Kidney epithelial cell (primary cell): ENCODE measurements at regions not wholly inside any gene's neighbourhood (a gene's known extent, or its start where the extent isn't known, plus 50 kb on each side); places are given as distances from the start of the nearest gene placed in this dataset.

ENCODE experiments used
- DNase-seq: peaks from one replicate; pipeline ENCODE4 v3.0.0-alpha.2; 2010; ENCODE audit warnings: low read depth
- H3K27me3 ChIP-seq: 2 replicates; pipeline ENCODE4 v1.6.0; 2011; ENCODE audit warnings: low read length; ENCODE audit not compliant: control insufficient read depth, insufficient read depth
- H3K36me3 ChIP-seq: 2 replicates; pipeline ENCODE4 v1.5.1; 2011; ENCODE audit warnings: low read length; ENCODE audit not compliant: control insufficient read depth, insufficient read depth
- H3K4me3 ChIP-seq: 2 replicates; pipeline ENCODE4 v1.5.1; 2011; ENCODE audit warnings: low read depth, mild to moderate bottlenecking, control low read depth, low read length
- CTCF ChIP-seq: IDR thresholded peaks from 2 replicates; pipeline ENCODE4 v1.5.1; 2011; ENCODE audit warnings: mild to moderate bottlenecking, moderate library complexity, low read length, control low read depth, inconsistent platforms; ENCODE audit not compliant: insufficient read depth, poor library complexity, severe bottlenecking

DNA sequence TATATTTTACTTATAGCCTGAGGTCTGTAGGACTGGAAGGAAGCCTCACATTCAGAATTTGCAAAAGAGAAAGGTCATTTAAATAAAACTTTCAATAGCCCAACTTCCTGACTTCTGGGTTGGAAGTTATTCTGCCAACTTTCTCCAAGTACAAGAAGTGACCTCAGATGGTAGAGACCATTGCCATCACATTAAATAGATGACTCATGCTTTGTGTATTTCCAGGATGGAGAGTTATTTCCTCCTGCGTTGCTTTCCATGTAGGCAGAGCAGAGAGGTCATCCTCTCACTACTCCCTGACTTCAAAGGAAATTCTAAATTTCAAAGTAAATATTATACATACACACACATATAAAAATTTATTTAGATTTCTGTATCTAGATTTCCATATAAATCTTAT, 73.0 kb upstream of the NR3C2 start:
- DNase-seq, result peak; percentile 41
- TF ChIP-seq CTCF, result no peak
- Histone ChIP-seq H3K27me3 (no peaks in the 10 kb centered on the region), H3K4me3 (no peak overlapping the region), H3K36me3 (no peaks in the 10 kb centered on the region)

DNA sequence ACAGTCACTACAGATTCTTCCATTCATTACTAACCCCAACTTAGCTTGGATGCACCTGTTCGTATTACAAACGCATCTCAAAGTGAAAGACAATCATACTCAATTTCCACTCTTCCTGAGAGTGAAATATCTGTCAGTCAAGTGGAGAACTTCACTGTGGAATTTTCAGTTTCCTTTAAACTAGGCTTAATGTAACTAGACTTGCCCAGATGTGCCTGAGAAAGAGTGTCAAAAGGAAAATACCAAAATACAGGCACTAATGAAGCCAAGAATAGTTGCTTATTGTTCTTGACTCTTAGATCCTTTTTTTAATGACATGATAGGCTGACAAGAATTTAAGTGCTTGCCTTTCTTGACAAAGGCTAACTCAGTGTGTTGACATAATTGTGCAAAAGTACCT, 72.4 kb upstream of the NR3C2 start:
- TF ChIP-seq CTCF, result no peak
- no peak for DNase-seq
- no peak overlapping the region for H3K4me3 ChIP-seq

DNA sequence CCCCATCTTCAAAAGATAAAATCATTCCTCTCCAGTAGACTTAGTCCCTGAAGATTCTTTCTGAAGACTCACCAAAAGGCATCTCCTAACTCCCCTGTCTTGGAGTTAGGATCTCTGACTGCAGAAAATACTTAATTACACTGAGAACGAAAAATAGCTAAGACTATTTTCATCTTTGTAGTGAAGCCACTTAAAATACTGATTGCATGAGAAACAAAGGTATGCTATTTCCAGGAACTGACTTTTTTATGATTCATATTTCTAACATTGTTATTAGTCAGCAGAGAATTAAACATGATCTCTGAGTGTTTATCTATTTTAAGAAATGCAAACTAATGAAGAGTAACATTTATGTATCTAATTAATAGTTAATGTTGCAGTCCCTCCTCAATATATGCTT, 71.8 kb upstream of the NR3C2 start:
- H3K36me3 ChIP-seq, result no peaks in the 10 kb centered on the region

More for the DNA sequence above, 72.4 kb upstream of the NR3C2 start:
- no peaks in the 10 kb centered on the region for H3K27me3 ChIP-seq
- H3K36me3 ChIP-seq, result no peaks in the 10 kb centered on the region

GRCh38 chr4:148510211-148510610, 68.0 kb upstream of the NR3C2 start:
- Histone ChIP-seq H3K36me3 (no peaks in the 10 kb centered on the region), H3K4me3 (no peak overlapping the region), H3K27me3 (no peaks in the 10 kb centered on the region)
- DNase-seq, result no peak
- no peak for TF ChIP-seq CTCF

More for the DNA sequence above, 71.8 kb upstream of the NR3C2 start:
- no peak overlapping the region for H3K4me3 ChIP-seq
- DNase-seq, result no peak
- no peak for TF ChIP-seq CTCF
- no peaks in the 10 kb centered on the region for H3K27me3 ChIP-seq

GRCh38 chr4:148503681-148504080, 61.5 kb upstream of the NR3C2 start:
- no peak for TF ChIP-seq CTCF
- no peak for DNase-seq

GRCh38 chr4:148497258-148497657, 55.0 kb upstream of the NR3C2 start:
- no peak for TF ChIP-seq CTCF
- H3K4me3 ChIP-seq, result no peak overlapping the region
- DNase-seq, result no peak
- no peaks in the 10 kb centered on the region for H3K36me3 ChIP-seq
- H3K27me3 ChIP-seq, result no peaks in the 10 kb centered on the region

More at GRCh38 chr4:148503681-148504080, 61.5 kb upstream of the NR3C2 start:
- no peaks in the 10 kb centered on the region for H3K27me3 ChIP-seq
- no peak overlapping the region for H3K4me3 ChIP-seq
- no peaks in the 10 kb centered on the region for H3K36me3 ChIP-seq
